OCI-LY7 (cell line): ENCODE measurements at regions not wholly inside any gene's neighbourhood (a gene's known extent, or its start where the extent isn't known, plus 50 kb on each side); places are given as distances from the start of the nearest gene placed in this dataset.

Experiments used
- BruUV-seq: library from RNA; stranded (reverse); fragments of 400-500 nt; replicated peaks from 2 replicates; lab custom pipeline; 2021; lab: Mats Ljungman, UMichigan
- CTCF ChIA-PET: fragments of 300-600 bp; sonication (Branson Sonifier 250); formaldehyde crosslinking; loops from one replicate; lab custom pipeline; 2022; ENCODE audit warnings: antibody characterized with exemption; ENCODE audit not compliant: unreplicated experiment; lab: Charles Lee
- POLR2A ChIA-PET: fragments of 300-600 bp; sonication (Branson Sonifier 250); formaldehyde crosslinking; loops from one replicate; lab custom pipeline; 2022; ENCODE audit warnings: antibody characterized with exemption; lab: Charles Lee
- DNase-seq: peaks from one replicate; pipeline ENCODE4 v3.0.0-alpha.2; 2015; ENCODE audit warnings: low spot score
- H2AFZ ChIP-seq: fragments of 200-600 bp; sonication (generic), shearing (Covaris generic); 2 replicates; pipeline ENCODE4 v1.6.1; 2014; ENCODE audit warnings: mild to moderate bottlenecking, antibody characterized with exemption, low read length, moderate library complexity
- H3K27ac ChIP-seq: fragments of 200-600 bp; sonication (generic); 2 replicates; pipeline ENCODE4 v1.5.1; 2014; ENCODE audit warnings: mixed run types, low read depth, mild to moderate bottlenecking, moderate library complexity, low read length, inconsistent platforms; ENCODE audit not compliant: poor library complexity, severe bottlenecking
- H3K36me3 ChIP-seq: fragments of 200-600 bp; sonication (generic); 2 replicates; pipeline ENCODE4 v1.6.1; 2014; ENCODE audit warnings: mild to moderate bottlenecking, antibody characterized with exemption, low read length, moderate library complexity, mixed read lengths; ENCODE audit not compliant: insufficient read depth
- H3K4me1 ChIP-seq: fragments of 200-600 bp; sonication (generic); 2 replicates; pipeline ENCODE4 v1.5.1; 2014; ENCODE audit warnings: mild to moderate bottlenecking, low read length; ENCODE audit not compliant: insufficient read depth, poor library complexity, severe bottlenecking
- H3K4me2 ChIP-seq: fragments of 200-600 bp; sonication (generic); 2 replicates; pipeline ENCODE4 v1.6.1; 2014; ENCODE audit warnings: mild to moderate bottlenecking, low read length
- H3K4me3 ChIP-seq: fragments of 200-600 bp; sonication (generic); 2 replicates; pipeline ENCODE4 v1.5.1; 2014; ENCODE audit warnings: mild to moderate bottlenecking, low read depth, low read length; ENCODE audit not compliant: poor library complexity, severe bottlenecking
- H3K79me2 ChIP-seq: fragments of 200-600 bp; sonication (generic); 2 replicates; pipeline ENCODE4 v1.6.1; 2016; ENCODE audit warnings: low read depth, mild to moderate bottlenecking, low read length, moderate library complexity, mixed read lengths; ENCODE audit not compliant: insufficient read depth
- H3K9me2 ChIP-seq: fragments of 200-600 bp; sonication (generic); 2 replicates; pipeline ENCODE4 v1.6.1; 2016; ENCODE audit warnings: mild to moderate bottlenecking, low read length, mixed read lengths; ENCODE audit not compliant: insufficient read depth
- H3K9me3 ChIP-seq: fragments of 200-600 bp; sonication (generic); 2 replicates; pipeline ENCODE4 v1.6.1; 2014; ENCODE audit warnings: mild to moderate bottlenecking, mixed run types, low read length, mixed read lengths
- H4K20me1 ChIP-seq: fragments of 200-600 bp; sonication (generic); 2 replicates; pipeline ENCODE4 v1.6.1; 2014; ENCODE audit warnings: mild to moderate bottlenecking, antibody characterized with exemption, low read length, moderate library complexity, mixed read lengths; ENCODE audit not compliant: insufficient read depth
- EZH2phosphoT487 ChIP-seq: fragments of 200-600 bp; sonication (generic); IDR thresholded peaks from 2 replicates; pipeline ENCODE4 v1.6.1; 2018; ENCODE audit warnings: low read depth, borderline replicate concordance, mild to moderate bottlenecking, mixed run types, antibody characterized with exemption, low read length, moderate library complexity, mixed read lengths
- intact Hi-C: fragments of 100-400 bp; cut with micrococcal nuclease; formaldehyde crosslinking; loops from one replicate; pipeline ENCODE4 v1.10.0; 2022; ENCODE audit not compliant: unreplicated experiment
- TF ChIP-seq, protein P1 (sequence below): fragments of 200-600 bp; sonication (generic); conservative IDR thresholded peaks from 2 replicates; pipeline ENCODE4 v1.5.1; 2014; ENCODE audit warnings: mild to moderate bottlenecking, antibody characterized with exemption, low read length, moderate library complexity, mixed read lengths

DNA sequence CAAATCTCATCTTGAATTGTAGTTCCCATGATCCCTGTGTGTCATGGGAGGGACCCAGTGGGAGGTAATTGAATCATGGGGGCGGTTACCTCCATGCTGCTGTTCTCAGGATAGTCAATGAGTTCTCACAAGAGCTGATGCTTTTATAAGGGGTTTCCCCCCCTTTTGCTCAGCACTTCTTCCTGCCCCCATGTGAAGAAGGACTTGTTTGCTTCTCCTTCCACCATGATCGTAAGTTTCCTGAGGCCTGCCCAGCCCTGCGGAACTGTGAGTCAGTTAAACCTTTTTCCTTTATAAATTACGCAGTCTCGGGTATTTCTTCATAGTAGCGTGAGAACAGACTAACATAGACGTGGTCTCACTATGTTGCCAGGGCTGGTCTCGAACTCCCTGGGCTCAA is 56.1 kb upstream of the EIF5 start:
- Histone ChIP-seq H2AFZ (no peak overlapping the region), H3K4me3 (no peak overlapping the region), H3K9me3 (no peaks in the 10 kb centered on the region), H3K4me1 (no peaks in the 10 kb centered on the region), H3K36me3 (no peaks in the 10 kb centered on the region), H4K20me1 (no peaks in the 10 kb centered on the region), H3K79me2 (no peaks in the 10 kb centered on the region), H3K4me2 (no peak overlapping the region), H3K27ac (no peak overlapping the region), H3K9me2 (no peaks in the 10 kb centered on the region)
- DNase-seq = no peak
- intact Hi-C loops = no loop called here
- BruUV-seq = no TSS peak
- TF ChIP-seq, protein P1, sequence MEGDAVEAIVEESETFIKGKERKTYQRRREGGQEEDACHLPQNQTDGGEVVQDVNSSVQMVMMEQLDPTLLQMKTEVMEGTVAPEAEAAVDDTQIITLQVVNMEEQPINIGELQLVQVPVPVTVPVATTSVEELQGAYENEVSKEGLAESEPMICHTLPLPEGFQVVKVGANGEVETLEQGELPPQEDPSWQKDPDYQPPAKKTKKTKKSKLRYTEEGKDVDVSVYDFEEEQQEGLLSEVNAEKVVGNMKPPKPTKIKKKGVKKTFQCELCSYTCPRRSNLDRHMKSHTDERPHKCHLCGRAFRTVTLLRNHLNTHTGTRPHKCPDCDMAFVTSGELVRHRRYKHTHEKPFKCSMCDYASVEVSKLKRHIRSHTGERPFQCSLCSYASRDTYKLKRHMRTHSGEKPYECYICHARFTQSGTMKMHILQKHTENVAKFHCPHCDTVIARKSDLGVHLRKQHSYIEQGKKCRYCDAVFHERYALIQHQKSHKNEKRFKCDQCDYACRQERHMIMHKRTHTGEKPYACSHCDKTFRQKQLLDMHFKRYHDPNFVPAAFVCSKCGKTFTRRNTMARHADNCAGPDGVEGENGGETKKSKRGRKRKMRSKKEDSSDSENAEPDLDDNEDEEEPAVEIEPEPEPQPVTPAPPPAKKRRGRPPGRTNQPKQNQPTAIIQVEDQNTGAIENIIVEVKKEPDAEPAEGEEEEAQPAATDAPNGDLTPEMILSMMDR = no peak
- TF ChIP-seq EZH2phosphoT487 = no peak
- ChIA-PET POLR2A (interaction anchor here (0.6 kb wide), 1 partner anchor 785 kb away, joined by 3 read pairs; no protein-coding TSS in a partner anchor), CTCF (no interaction called here)

DNA sequence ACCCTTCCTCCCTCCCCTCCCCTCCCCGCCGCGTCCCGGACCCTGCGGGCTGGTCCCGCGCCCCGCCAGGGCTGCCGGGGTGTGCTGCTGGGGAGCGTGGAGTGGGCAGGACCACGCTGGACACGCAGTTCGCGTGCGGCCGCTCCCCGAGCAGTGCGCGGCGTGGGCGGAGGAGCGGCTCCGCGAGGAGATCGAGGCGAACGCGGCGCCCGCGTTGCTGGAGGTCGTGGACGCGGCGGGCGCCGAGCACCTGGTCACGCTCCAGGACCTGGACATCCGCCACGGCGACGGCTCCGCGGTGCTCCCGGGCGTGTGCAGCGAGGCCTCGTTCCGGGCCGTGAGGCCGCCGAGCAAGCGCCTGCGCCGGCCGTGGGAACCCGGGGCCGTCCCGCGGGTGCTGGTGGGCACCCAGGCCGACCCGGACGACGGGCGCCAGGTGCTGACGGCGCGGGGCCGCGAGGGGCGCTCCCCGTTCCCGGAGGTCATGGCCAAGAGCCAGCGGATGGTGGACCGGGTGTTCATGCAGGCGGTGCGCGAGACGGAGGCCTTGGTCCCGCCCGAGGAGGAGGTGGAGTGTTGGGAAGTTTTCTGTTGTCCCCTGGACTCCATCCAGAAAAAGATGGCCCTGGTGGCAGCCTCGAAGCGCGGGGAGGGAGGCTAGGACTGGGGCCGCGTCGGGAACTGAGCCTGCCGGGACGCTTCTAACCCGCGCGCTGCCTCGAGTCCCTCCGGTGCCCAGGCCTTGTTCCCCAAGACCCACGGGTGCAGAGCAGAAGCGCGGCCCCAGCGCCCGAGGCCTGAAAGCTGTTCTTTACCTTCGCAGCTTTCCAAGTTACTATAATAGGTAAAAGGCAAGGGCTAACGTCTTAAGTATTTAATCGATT is 54.7 kb upstream of the EIF5 start:
- no TSS peak for BruUV-seq
- CTCF ChIA-PET = no interaction called here
- H2AFZ ChIP-seq = no peak overlapping the region

More for the DNA sequence above, 54.7 kb upstream of the EIF5 start:
- no peaks in the 10 kb centered on the region for H3K79me2 ChIP-seq
- intact Hi-C loops = no loop called here
- H3K27ac ChIP-seq = no peak overlapping the region
- DNase-seq = no peak
- TF ChIP-seq EZH2phosphoT487 = no peak
- TF ChIP-seq, protein P1 = no peak
- H3K36me3 ChIP-seq = no peaks in the 10 kb centered on the region
- no peaks in the 10 kb centered on the region for H4K20me1 ChIP-seq
- H3K9me3 ChIP-seq = no peaks in the 10 kb centered on the region
- H3K4me3 ChIP-seq = no peak overlapping the region
- POLR2A ChIA-PET = no interaction called here
- no peaks in the 10 kb centered on the region for H3K4me1 ChIP-seq
- no peak overlapping the region for H3K4me2 ChIP-seq
- H3K9me2 ChIP-seq = no peaks in the 10 kb centered on the region
